Stimulated activated CD4-positive, alpha-beta T cell treated with anti-CD3 and anti-CD28 coated beads, Interleukin-2, amount 100 ng/mL, for 24 hours (primary cell): ENCODE measurements at regions not wholly inside any gene's neighbourhood (a gene's known extent, or its start where the extent isn't known, plus 50 kb on each side); places are given as distances from the start of the nearest gene placed in this dataset.

Experiments
- DNase-seq, 2 donors: peaks; one replicate each; pipeline ENCODE4 v3.0.0-alpha.2; 2020

- no peak for DNase-seq
Measured at GRCh38 chr20:11001764-11002540, 328.2 kb upstream of the JAG1 start.

GRCh38 chr20:11003341-11003740, 329.5 kb upstream of the JAG1 start:
- no peak for DNase-seq

- DNase-seq: no peak
Measured at GRCh38 chr20:11008444-11009033, 334.7 kb upstream of the JAG1 start.

GRCh38 chr20:11011653-11012052, 337.9 kb upstream of the JAG1 start:
- DNase-seq: no peak

GRCh38 chr20:11012975-11013374, 339.2 kb upstream of the JAG1 start:
- no peak for DNase-seq

GRCh38 chr20:11013801-11014200, 340.0 kb upstream of the JAG1 start:
- DNase-seq: no peak

GRCh38 chr20:11015440-11015839, 341.6 kb upstream of the JAG1 start:
- DNase-seq: no peak

GRCh38 chr20:11017446-11017845, 343.6 kb upstream of the JAG1 start:
- no peak for DNase-seq

- no peak for DNase-seq
Measured at GRCh38 chr20:11018668-11019170, 344.9 kb upstream of the JAG1 start.

GRCh38 chr20:11020712-11021111, 346.9 kb upstream of the JAG1 start:
- no peak for DNase-seq

- DNase-seq: no peak
Measured at GRCh38 chr20:11027224-11027623, 353.4 kb upstream of the JAG1 start.

GRCh38 chr20:11030351-11030750, 356.6 kb upstream of the JAG1 start:
- DNase-seq: no peak

- no peak for DNase-seq
Measured at GRCh38 chr20:11031300-11031699, 357.5 kb upstream of the JAG1 start.

GRCh38 chr20:11032611-11033010, 358.8 kb upstream of the JAG1 start:
- no peak for DNase-seq

- DNase-seq: no peak
Measured at GRCh38 chr20:11034025-11034424, 360.2 kb upstream of the JAG1 start.

- no peak for DNase-seq
Measured at GRCh38 chr20:11035211-11035610, 361.4 kb upstream of the JAG1 start.

GRCh38 chr20:11041396-11041795, 367.6 kb upstream of the JAG1 start:
- no peak for DNase-seq

- DNase-seq: no peak
Measured at GRCh38 chr20:11043001-11043400, 369.2 kb upstream of the JAG1 start.

- no peak for DNase-seq
Measured at GRCh38 chr20:11044561-11044960, 370.8 kb upstream of the JAG1 start.

- no peak for DNase-seq
Measured at GRCh38 chr20:11045412-11046175, 371.8 kb upstream of the JAG1 start.

GRCh38 chr20:11047559-11047958, 373.8 kb upstream of the JAG1 start:
- no peak for DNase-seq

- no peak for DNase-seq
Measured at GRCh38 chr20:11048739-11049138, 374.9 kb upstream of the JAG1 start.

- DNase-seq: no peak
Measured at GRCh38 chr20:11050350-11050749, 376.6 kb upstream of the JAG1 start.

GRCh38 chr20:11051136-11051535, 377.3 kb upstream of the JAG1 start:
- no peak for DNase-seq
